MM.1S (cell line): ENCODE measurements at regions not wholly inside any gene's neighbourhood (a gene's known extent, or its start where the extent isn't known, plus 50 kb on each side); places are given as distances from the start of the nearest gene placed in this dataset.
"Not testable (repeated sequence)": the region's sequence is repeated elsewhere in the genome, so short reads cannot be mapped to it uniquely, and the experiment has no call there.

Experiments
- DNase-seq: peaks from one replicate; pipeline ENCODE4 v3.0.0-alpha.2; 2015
- H2AFZ ChIP-seq: fragments of 300-600 bp; sonication (generic); 2 replicates; pipeline ENCODE4 v1.6.0; 2016; ENCODE audit warnings: antibody characterized with exemption, low read length
- H3F3A ChIP-seq: fragments of 300-600 bp; sonication (generic); 2 replicates; pipeline ENCODE4 v1.6.1; 2016; ENCODE audit warnings: mild to moderate bottlenecking, antibody characterized with exemption, low read length, moderate library complexity, mixed read lengths; ENCODE audit not compliant: insufficient read depth
- H3K27ac ChIP-seq: fragments of 300-600 bp; sonication (generic); 2 replicates; pipeline ENCODE4 v1.5.1; 2016; ENCODE audit warnings: mild to moderate bottlenecking, low read length
- H3K27me3 ChIP-seq: fragments of 300-600 bp; sonication (generic); replicated peaks from 2 replicates; pipeline ENCODE4 v1.6.0; 2016; ENCODE audit warnings: low read length; ENCODE audit not compliant: insufficient read depth
- H3K36me3 ChIP-seq: fragments of 300-600 bp; sonication (generic); replicated peaks from 2 replicates; pipeline ENCODE4 v1.6.1; 2016; ENCODE audit warnings: mild to moderate bottlenecking, low read length, mixed read lengths; ENCODE audit not compliant: insufficient read depth
- H3K4me1 ChIP-seq: fragments of 300-600 bp; sonication (generic); 2 replicates; pipeline ENCODE4 v1.6.1; 2016; ENCODE audit warnings: low read length, mixed read lengths
- H3K4me2 ChIP-seq: fragments of 300-600 bp; sonication (generic); 2 replicates; pipeline ENCODE4 v1.6.0; 2016; ENCODE audit warnings: low read depth, low read length
- H3K4me3 ChIP-seq: fragments of 300-600 bp; sonication (generic); 2 replicates; pipeline ENCODE4 v1.5.1; 2016; ENCODE audit warnings: low read length, mixed read lengths
- H3K79me2 ChIP-seq: fragments of 300-600 bp; sonication (generic); 2 replicates; pipeline ENCODE4 v1.6.1; 2016; ENCODE audit warnings: mixed run types, low read length, mixed read lengths
- H3K9ac ChIP-seq: fragments of 300-600 bp; sonication (generic); 2 replicates; pipeline ENCODE4 v1.6.1; 2016; ENCODE audit warnings: low read length, mixed read lengths
- H3K9me2 ChIP-seq: fragments of 300-600 bp; sonication (generic); replicated peaks from 2 replicates; pipeline ENCODE4 v1.6.1; 2016; ENCODE audit warnings: mild to moderate bottlenecking, low read length, mixed read lengths; ENCODE audit not compliant: insufficient read depth
- H3K9me3 ChIP-seq: fragments of 300-600 bp; sonication (generic); replicated peaks from 2 replicates; pipeline ENCODE4 v1.6.1; 2016; ENCODE audit warnings: mild to moderate bottlenecking, low read length, mixed read lengths; ENCODE audit not compliant: insufficient read depth
- H4K20me1 ChIP-seq: fragments of 300-600 bp; sonication (generic); 2 replicates; pipeline ENCODE4 v1.6.1; 2016; ENCODE audit warnings: mild to moderate bottlenecking, low read length, moderate library complexity, mixed read lengths; ENCODE audit not compliant: insufficient read depth

- H3K27me3 ChIP-seq, H3K9ac ChIP-seq, H3K4me3 ChIP-seq, H3K4me1 ChIP-seq, H3K36me3 ChIP-seq, H3F3A ChIP-seq, H3K4me2 ChIP-seq, H3K9me3 ChIP-seq, H3K79me2 ChIP-seq, H4K20me1 ChIP-seq, H2AFZ ChIP-seq, H3K9me2 ChIP-seq, H3K27ac ChIP-seq, DNase-seq: not testable (repeated sequence)
Observed at GRCh38 chr9:39018107-39018506, 269.9 kb downstream of the CNTNAP3 start.

- not testable (repeated sequence) for H3K27me3 ChIP-seq, H3K9me3 ChIP-seq, DNase-seq, H2AFZ ChIP-seq, H3K4me2 ChIP-seq, H3F3A ChIP-seq, H3K9me2 ChIP-seq, H3K36me3 ChIP-seq, H4K20me1 ChIP-seq, H3K9ac ChIP-seq, H3K79me2 ChIP-seq, H3K4me3 ChIP-seq, H3K27ac ChIP-seq, H3K4me1 ChIP-seq
Observed at GRCh38 chr9:39015178-39015577, 272.8 kb downstream of the CNTNAP3 start.

GRCh38 chr9:39014805-39015123 lies 273.2 kb downstream of the CNTNAP3 start:
- not testable (repeated sequence) for H3K9me3 ChIP-seq, H3K4me2 ChIP-seq, H3K9me2 ChIP-seq, H3K4me1 ChIP-seq, H3K27me3 ChIP-seq, DNase-seq, H4K20me1 ChIP-seq, H3K79me2 ChIP-seq, H3F3A ChIP-seq, H3K9ac ChIP-seq, H2AFZ ChIP-seq, H3K36me3 ChIP-seq, H3K27ac ChIP-seq, H3K4me3 ChIP-seq

DNA sequence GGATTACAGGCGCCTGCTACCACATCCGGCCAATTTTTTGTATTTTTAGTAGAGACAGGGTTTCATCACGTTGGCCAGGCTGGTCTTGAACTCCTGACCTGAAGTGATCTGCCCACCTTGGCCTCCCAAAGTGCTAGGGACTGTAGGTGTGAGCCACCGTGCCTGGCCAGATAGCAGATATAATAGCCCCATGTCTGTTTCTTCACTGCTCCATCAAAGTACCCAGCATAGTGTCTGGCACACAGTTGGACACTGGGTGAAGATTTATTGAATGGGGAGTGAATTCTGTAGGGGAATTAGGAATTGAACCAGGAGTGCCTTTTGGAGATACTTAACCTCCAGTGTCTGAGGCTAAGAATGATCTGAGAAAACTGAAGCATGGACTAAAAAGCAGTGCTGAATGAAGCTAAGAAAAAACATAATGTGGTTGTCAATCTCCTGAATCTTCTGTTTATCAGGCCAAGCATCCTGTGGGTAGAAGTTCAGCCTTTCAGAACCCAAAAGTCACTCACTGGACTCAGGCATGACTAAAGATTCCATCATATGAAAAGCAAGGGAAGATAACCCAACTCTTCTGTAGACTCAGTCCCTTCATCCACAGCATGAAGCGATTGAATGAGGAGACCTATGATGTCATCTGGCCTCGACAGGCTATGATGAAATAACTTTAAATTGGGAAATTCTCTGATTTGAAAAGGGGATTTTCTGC lies 273.7 kb downstream of the CNTNAP3 start:
- not testable (repeated sequence) for H3K79me2 ChIP-seq, H3K9me3 ChIP-seq, H4K20me1 ChIP-seq, DNase-seq, H3K36me3 ChIP-seq, H3K27ac ChIP-seq, H3K4me1 ChIP-seq, H3K4me3 ChIP-seq, H3F3A ChIP-seq, H3K9ac ChIP-seq, H3K27me3 ChIP-seq, H3K4me2 ChIP-seq, H3K9me2 ChIP-seq, H2AFZ ChIP-seq

- H3F3A ChIP-seq, H2AFZ ChIP-seq, H3K4me1 ChIP-seq, H3K36me3 ChIP-seq, H3K9me2 ChIP-seq, H3K4me2 ChIP-seq, H4K20me1 ChIP-seq, H3K9me3 ChIP-seq, H3K27me3 ChIP-seq, H3K27ac ChIP-seq, H3K9ac ChIP-seq, DNase-seq, H3K79me2 ChIP-seq, H3K4me3 ChIP-seq: not testable (repeated sequence)
Observed at GRCh38 chr9:39009743-39010142, 278.2 kb downstream of the CNTNAP3 start.

DNA sequence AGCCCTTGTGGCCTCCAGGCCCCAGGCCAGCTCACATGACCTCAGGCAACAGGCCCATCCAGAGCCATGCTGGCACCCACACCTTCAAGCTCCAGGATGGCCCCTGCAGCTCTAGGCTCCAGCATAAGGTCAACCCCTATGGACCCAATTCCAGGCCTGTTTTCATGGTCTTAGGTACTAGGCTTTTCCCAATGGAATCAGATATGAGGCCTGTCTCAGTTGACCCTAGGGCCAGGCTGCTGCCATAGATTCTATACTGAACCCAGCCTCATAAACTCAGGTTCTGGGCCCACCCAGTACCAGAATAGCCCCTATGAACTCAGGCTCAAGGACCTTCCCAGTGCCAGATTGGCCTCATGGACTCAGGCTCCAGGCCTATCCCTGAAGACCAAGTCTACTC lies 278.6 kb downstream of the CNTNAP3 start:
- H3F3A ChIP-seq, H3K9me3 ChIP-seq, H3K4me3 ChIP-seq, H3K4me2 ChIP-seq, H3K27ac ChIP-seq, H2AFZ ChIP-seq, H3K9ac ChIP-seq, H4K20me1 ChIP-seq, H3K79me2 ChIP-seq, DNase-seq, H3K9me2 ChIP-seq, H3K27me3 ChIP-seq, H3K4me1 ChIP-seq, H3K36me3 ChIP-seq: not testable (repeated sequence)

- H3K27me3 ChIP-seq, H3K9ac ChIP-seq, H3K9me2 ChIP-seq, H3K27ac ChIP-seq, H3K9me3 ChIP-seq, H2AFZ ChIP-seq, H3K79me2 ChIP-seq, H3K4me3 ChIP-seq, H4K20me1 ChIP-seq, H3F3A ChIP-seq, H3K4me2 ChIP-seq, H3K36me3 ChIP-seq, DNase-seq, H3K4me1 ChIP-seq: not testable (repeated sequence)
Observed at GRCh38 chr9:39008907-39009306, 279.1 kb downstream of the CNTNAP3 start.

- H3K27ac ChIP-seq, H2AFZ ChIP-seq, H3K36me3 ChIP-seq, H3K27me3 ChIP-seq, H3K4me3 ChIP-seq, H3K4me1 ChIP-seq, H3F3A ChIP-seq, H4K20me1 ChIP-seq, H3K79me2 ChIP-seq, H3K4me2 ChIP-seq, H3K9me3 ChIP-seq, H3K9me2 ChIP-seq, H3K9ac ChIP-seq: not testable (repeated sequence)
- DNase-seq, result peak; percentile 11
Observed at GRCh38 chr9:39005736-39006135, 282.2 kb downstream of the CNTNAP3 start.
